Sigmoid colon (tissue), 4 donors: ENCODE measurements at regions not wholly inside any gene's neighbourhood (a gene's known extent, or its start where the extent isn't known, plus 50 kb on each side); places are given as distances from the start of the nearest gene placed in this dataset.

Experiments used
- EP300 ChIP-seq, 4 donors: sonication (generic); formaldehyde crosslinking; IDR thresholded peaks; one replicate each; pipeline ENCODE4 v1.6.1; 2017; ENCODE audit warnings: antibody characterized with exemption in 4 of 4
- POLR2A ChIP-seq, 2 donors: fragments of 450-650 bp; IDR thresholded peaks; one replicate each; pipeline ENCODE4 v1.6.1; 2016; ENCODE audit warnings: antibody characterized with exemption in 2 of 2, mild to moderate bottlenecking in 2 of 2, moderate library complexity in 2 of 2
- POLR2AphosphoS5 ChIP-seq, 4 donors: sonication (generic); formaldehyde crosslinking; IDR thresholded peaks; one replicate each; pipeline ENCODE4 v1.6.1; 2017; ENCODE audit warnings: antibody characterized with exemption in 4 of 4
- TF ChIP-seq, protein P1 (sequence below), 4 experiments: fragments of 450-650 bp in 3 of 4; fragments of 200-600 bp in 1 of 4; IDR thresholded peaks; one replicate each; pipeline ENCODE4 v1.5.1; 2016 to 2019; ENCODE audit warnings: antibody characterized with exemption in 4 of 4, mild to moderate bottlenecking in 3 of 4, moderate library complexity in 2 of 4

DNA sequence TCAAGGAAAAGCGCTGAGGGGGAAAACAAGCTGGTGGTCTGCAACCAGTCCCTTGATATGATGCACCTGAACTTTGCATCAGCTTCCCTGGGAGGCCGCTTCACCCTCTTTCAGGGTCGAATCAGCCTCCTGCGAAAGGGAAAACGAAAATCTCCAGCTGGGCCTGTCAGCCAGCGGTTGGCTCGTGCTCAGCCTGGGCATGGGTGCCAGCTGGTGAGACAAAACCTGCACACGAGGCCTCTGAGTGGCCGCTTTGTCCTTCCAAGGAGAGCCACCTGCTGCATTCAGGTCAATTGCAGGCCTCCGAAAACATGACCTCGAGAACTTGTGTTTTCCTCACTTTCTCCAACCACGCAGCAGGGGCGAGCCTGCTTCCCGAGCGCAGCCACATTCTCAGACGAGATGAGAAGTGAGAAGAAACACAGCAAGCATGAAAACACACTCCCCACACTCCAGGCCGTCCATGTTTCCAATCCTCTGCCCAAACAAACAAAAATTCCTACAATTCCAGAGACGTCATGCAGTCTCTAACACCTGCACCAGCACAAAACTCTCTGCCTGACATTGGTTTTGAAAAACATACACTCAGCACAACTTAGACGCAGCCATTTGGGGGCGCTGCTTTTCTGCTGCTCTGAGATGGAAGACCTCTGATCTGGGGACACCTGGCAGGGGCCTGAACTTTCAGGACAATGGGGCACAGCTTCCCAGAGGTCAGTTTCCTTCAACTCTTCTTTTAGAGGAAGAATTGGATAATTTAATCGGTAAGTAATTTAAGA is 77.1 kb downstream of the DHCR7 start:
- TF ChIP-seq EP300 (IDR thresholded peaks at IDR 0.05) (no peak), POLR2A (IDR thresholded peaks at IDR 0.05) (no peak), POLR2AphosphoS5 (IDR thresholded peaks at IDR 0.05) (no peak)
- TF ChIP-seq, protein P1, sequence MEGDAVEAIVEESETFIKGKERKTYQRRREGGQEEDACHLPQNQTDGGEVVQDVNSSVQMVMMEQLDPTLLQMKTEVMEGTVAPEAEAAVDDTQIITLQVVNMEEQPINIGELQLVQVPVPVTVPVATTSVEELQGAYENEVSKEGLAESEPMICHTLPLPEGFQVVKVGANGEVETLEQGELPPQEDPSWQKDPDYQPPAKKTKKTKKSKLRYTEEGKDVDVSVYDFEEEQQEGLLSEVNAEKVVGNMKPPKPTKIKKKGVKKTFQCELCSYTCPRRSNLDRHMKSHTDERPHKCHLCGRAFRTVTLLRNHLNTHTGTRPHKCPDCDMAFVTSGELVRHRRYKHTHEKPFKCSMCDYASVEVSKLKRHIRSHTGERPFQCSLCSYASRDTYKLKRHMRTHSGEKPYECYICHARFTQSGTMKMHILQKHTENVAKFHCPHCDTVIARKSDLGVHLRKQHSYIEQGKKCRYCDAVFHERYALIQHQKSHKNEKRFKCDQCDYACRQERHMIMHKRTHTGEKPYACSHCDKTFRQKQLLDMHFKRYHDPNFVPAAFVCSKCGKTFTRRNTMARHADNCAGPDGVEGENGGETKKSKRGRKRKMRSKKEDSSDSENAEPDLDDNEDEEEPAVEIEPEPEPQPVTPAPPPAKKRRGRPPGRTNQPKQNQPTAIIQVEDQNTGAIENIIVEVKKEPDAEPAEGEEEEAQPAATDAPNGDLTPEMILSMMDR (IDR thresholded peaks at IDR 0.05): no peak
